ENCODE measurements at regions not wholly inside any gene's neighbourhood (a gene's known extent, or its start where the extent isn't known, plus 50 kb on each side); places are given as distances from the start of the nearest gene placed in this dataset.

DNA sequence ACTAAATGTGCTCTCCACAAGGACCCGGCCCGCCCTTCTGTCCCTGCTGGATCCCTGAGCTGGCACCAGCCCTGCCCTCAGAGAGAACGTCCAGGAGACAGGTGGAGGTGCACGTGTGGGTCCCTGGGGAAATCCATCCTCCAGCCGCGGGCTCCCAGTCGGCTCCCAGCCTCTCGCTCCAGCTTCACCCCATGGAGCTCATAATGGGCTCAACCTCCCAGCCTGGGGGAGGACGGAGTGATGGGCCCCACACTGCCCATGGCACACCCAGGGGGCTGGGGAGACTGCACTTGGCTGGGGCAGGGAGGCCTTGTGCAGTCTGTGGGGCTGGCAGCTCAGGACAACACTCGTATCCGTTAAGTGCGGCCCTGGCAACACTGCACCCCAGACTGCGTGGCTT, 250.5 kb downstream of the TMEM121 start:
- Histone ChIP-seq H3K27me3 (no peaks in the 10 kb centered on the region), H3K36me3 (replicated peaks in 1 of 2) (no peaks in the 10 kb centered on the region), H3K4me1 (replicated peaks in 1 of 2) (no peaks in the 10 kb centered on the region), H3K27ac (no peak overlapping the region), H3K4me3 (no peak overlapping the region), H3K9me3 (replicated peaks in 1 of 3) (peaks cover 0 to 4% (median 0%) of the 10 kb centered on the region in 3 donors)
- no peak for DNase-seq
- intact Hi-C loops (cut with DNase I) = no loop called here
- no peak for TF ChIP-seq POLR2A (IDR thresholded peaks at IDR 0.05)
- TF ChIP-seq CTCF (IDR thresholded peaks at IDR 0.05) = no peak
- WGBS, 4 donors = 75 to 86% (median 79%) methylated on average over 4 to 13 of the region's 13 CpGs

GRCh38 chr14:105783707-105784106, 257.3 kb downstream of the TMEM121 start:
- Histone ChIP-seq H3K9me3 (replicated peaks in 1 of 3) (peaks cover 0 to 4% (median 0%) of the 10 kb centered on the region in 3 donors), H3K27me3 (no peaks in the 10 kb centered on the region), H3K27ac (no peak overlapping the region), H3K4me3 (no peak overlapping the region), H3K4me1 (replicated peaks in 1 of 2) (no peaks in the 10 kb centered on the region), H3K36me3 (replicated peaks in 1 of 2) (no peaks in the 10 kb centered on the region)
- WGBS, 4 donors = 48 to 65% (median 58%) methylated on average over 3 of the region's 3 CpGs
- no peak for DNase-seq
- TF ChIP-seq POLR2A (IDR thresholded peaks at IDR 0.05) (no peak), CTCF (IDR thresholded peaks at IDR 0.05) (no peak)
- intact Hi-C loops (cut with DNase I) = no loop called here

DNA sequence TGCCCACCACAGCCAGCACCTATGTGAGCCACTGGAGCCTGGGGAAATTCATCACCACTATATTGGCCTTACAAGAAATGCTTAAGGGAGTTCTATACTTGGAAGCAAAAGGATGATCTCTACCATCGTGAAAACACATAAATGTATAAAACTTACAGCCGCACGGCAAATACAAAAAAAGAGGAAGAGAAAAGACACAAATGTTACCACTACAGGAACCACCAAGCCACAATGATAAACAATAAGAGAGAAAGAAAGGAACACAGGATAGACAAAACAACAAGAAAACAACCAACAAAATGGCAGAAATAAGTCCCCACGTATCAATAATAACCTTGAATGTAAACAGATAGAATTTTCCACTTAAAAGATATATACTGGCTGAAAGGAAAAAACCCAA, 267.5 kb downstream of the TMEM121 start:
- Histone ChIP-seq H3K27ac (no peak overlapping the region), H3K27me3 (no peaks in the 10 kb centered on the region), H3K9me3 (replicated peaks in 1 of 3) (no peaks in the 10 kb centered on the region), H3K36me3 (replicated peaks in 1 of 2) (no peaks in the 10 kb centered on the region), H3K4me3 (no peak overlapping the region), H3K4me1 (replicated peaks in 1 of 2) (no peaks in the 10 kb centered on the region)
- WGBS, 4 donors = 63 to 83% (median 78%) methylated on average over 4 of the region's 4 CpGs
- intact Hi-C loops (cut with DNase I) = no loop called here
- no peak for DNase-seq
- TF ChIP-seq POLR2A (IDR thresholded peaks at IDR 0.05) (no peak), CTCF (IDR thresholded peaks at IDR 0.05) (no peak)

- no peaks in the 10 kb centered on the region for H3K27me3 ChIP-seq
- no peak for DNase-seq
- no peak for TF ChIP-seq CTCF (IDR thresholded peaks at IDR 0.05)
- TF ChIP-seq POLR2A (IDR thresholded peaks at IDR 0.05) = no peak
- 64 to 94% (median 82%) methylated on average over 1 of the region's 1 CpG for WGBS, 4 donors
- H3K27ac ChIP-seq = no peak overlapping the region
- no peak overlapping the region for H3K4me3 ChIP-seq
- intact Hi-C loops (cut with DNase I) = no loop called here
- H3K4me1 ChIP-seq (replicated peaks in 1 of 2) = no peaks in the 10 kb centered on the region
- H3K9me3 ChIP-seq (replicated peaks in 1 of 3) = no peaks in the 10 kb centered on the region
- H3K36me3 ChIP-seq (replicated peaks in 1 of 2) = no peaks in the 10 kb centered on the region
Observed at GRCh38 chr14:105797546-105797945, 271.2 kb downstream of the TMEM121 start.
